Heart right ventricle (tissue), 16 donors: ENCODE measurements at regions not wholly inside any gene's neighbourhood (a gene's known extent, or its start where the extent isn't known, plus 50 kb on each side); places are given as distances from the start of the nearest gene placed in this dataset.
A peak's percentile ranks its signal among the peaks of the same experiment; 100 is the strongest.

Experiments used
- ATAC-seq, 8 donors: fragments of 200-7000 bp; cut with Tn5 transposase; one replicate each; pipeline ENCODE4 v1.9.1; 2020; ENCODE audit warnings: mild to moderate bottlenecking in 8 of 8, moderate library complexity in 8 of 8, moderate number of reproducible peaks in 1 of 8
- DNase-seq, 2 donors: peaks; one replicate each; pipeline ENCODE4 v3.0.0-alpha.2; 2020
- H3K27ac ChIP-seq, 10 donors: fragments of 200-600 bp; sonication (generic) in 2 of 10; one replicate each; pipeline versions ENCODE4 v1.5.0 to v1.8.0; 2020 to 2022; ENCODE audit warnings: mild to moderate bottlenecking in 3 of 10
- H3K27me3 ChIP-seq, 7 donors: fragments of 200-600 bp; one replicate each; pipeline ENCODE4 v1.8.0; 2021 to 2022; ENCODE audit warnings: mild to moderate bottlenecking in 2 of 7
- H3K36me3 ChIP-seq, 9 donors: fragments of 200-600 bp; sonication (generic) in 1 of 9; one replicate each; pipeline versions ENCODE4 v1.5.0 to v1.8.0; 2020 to 2022; ENCODE audit warnings: mild to moderate bottlenecking in 2 of 9
- H3K4me1 ChIP-seq, 9 donors: fragments of 200-600 bp; sonication (generic) in 1 of 9; one replicate each; pipeline versions ENCODE4 v1.5.0 to v1.8.0; 2020 to 2022; ENCODE audit warnings: mild to moderate bottlenecking in 4 of 9
- H3K4me3 ChIP-seq, 10 donors: fragments of 200-600 bp; sonication (generic) in 2 of 10; one replicate each; pipeline versions ENCODE4 v1.5.0 to v1.8.0; 2020 to 2022; ENCODE audit warnings: mild to moderate bottlenecking in 7 of 10, moderate library complexity in 2 of 10
- H3K9me3 ChIP-seq, 11 donors: fragments of 200-600 bp in 10 of 11; sonication (generic) in 2 of 11; one replicate each; pipeline versions ENCODE4 v1.5.0 to v1.8.0; 2013 to 2022; ENCODE audit warnings: mild to moderate bottlenecking in 2 of 11, control low read depth in 1 of 11, moderate library complexity in 1 of 11
- WGBS, 2 donors: extraction: QIAGEN DNeasy Blood & Tissue Kit; methylation state at CpG; one replicate each; pipeline ENCODE4 v1.1.7; 2013; ENCODE audit warnings: inconsistent platforms in 1 of 2; 5-methylcytosine and 5-hydroxymethylcytosine counted together
- intact Hi-C, 10 donors: fragments of 100-400 bp; cut with DNase I; formaldehyde crosslinking; loops; one replicate each; pipeline versions ENCODE4 v1.11.1 to v1.14.2; 2022
- TF ChIP-seq, protein P1 (sequence below), 9 donors: fragments of 200-600 bp; sonication (generic) in 2 of 9; IDR thresholded peaks; one replicate each; pipeline versions ENCODE4 v1.5.0 to v1.8.0; 2021 to 2022; ENCODE audit warnings: antibody characterized with exemption in 9 of 9, mild to moderate bottlenecking in 5 of 9, moderate library complexity in 1 of 9
- donor health status: Arrhythmogenic right ventricular cardiomyopathy.
- donor health status: ischemic (EF 13 %, LVEDD 7.1; RV severe dilation, severe dysfunction).
- donor health status: healthy with polysubstance abuse.
- donor health status: DM: no; HTN: yes; CAD: no.
- donor health status: DM: no; HTN: no; CAD: no.
- donor health status: ischemic (EF 25% LVEDD 6.9; RV normal size, moderate dysfunction).
- donor health status: ischemic (EF 25% LVEDD 5.7; RV mildly dilated, moderate dysfunction).
- donor health status: healthy.
- donor health status: DM: yes; HTN: yes; CAD: no.
- donor health status: Ischemic cardiomyopathy.
- donor health status: ischemic (EF 35%, LVEDD 5.7; RV mildly dilated, moderate dysfunction).
- donor health status: nonischemic (EF 11% LVEDD 7.7; RV severe dilation, severe dysfunction).
- donor health status: DM: yes; HTN: yes; CAD: no.
- donor health status: PGD.
- donor health status: ischemic (EF 29% LVEDD 5.4; RV normal size, mild dysfunction).
- donor health status: nonischemic (EF 23%, LVEDD 6.1; RV moderate dilation, normal function).

DNA sequence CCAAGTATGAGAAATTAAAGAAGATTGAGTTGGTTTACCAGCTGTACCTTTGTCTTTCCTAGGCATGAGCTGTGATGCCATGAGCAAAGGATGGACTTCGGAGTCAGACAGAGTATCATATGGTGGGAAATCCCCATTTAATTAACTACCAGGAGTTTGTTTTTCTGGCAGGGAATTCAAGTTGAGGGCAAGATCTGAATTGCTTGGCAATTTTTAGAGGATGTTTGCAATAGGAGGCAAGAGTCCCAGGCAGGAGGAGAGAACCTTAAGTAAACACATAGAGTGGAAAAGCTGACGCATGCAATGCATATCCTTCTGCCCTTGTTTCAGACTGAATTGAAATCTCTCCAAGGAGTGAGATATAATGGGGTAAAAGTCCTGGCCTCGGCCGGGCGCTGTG, 569.7 kb upstream of the MDFIC2 start:
- Histone ChIP-seq H3K27me3 (no peaks in the 10 kb centered on the region), H3K4me1 (no peaks in the 10 kb centered on the region), H3K36me3 (no peaks in the 10 kb centered on the region), H3K4me3 (no peak overlapping the region), H3K27ac (no peak overlapping the region), H3K9me3 (peaks cover 0 to 8% (median 0%) of the 10 kb centered on the region in 11 donors)
- ATAC-seq (no peak), DNase-seq (no peak)
- intact Hi-C loops: no loop called here
- WGBS, 2 donors: 97 to 99% methylated on average over 5 of the region's 5 CpGs
- TF ChIP-seq, protein P1, sequence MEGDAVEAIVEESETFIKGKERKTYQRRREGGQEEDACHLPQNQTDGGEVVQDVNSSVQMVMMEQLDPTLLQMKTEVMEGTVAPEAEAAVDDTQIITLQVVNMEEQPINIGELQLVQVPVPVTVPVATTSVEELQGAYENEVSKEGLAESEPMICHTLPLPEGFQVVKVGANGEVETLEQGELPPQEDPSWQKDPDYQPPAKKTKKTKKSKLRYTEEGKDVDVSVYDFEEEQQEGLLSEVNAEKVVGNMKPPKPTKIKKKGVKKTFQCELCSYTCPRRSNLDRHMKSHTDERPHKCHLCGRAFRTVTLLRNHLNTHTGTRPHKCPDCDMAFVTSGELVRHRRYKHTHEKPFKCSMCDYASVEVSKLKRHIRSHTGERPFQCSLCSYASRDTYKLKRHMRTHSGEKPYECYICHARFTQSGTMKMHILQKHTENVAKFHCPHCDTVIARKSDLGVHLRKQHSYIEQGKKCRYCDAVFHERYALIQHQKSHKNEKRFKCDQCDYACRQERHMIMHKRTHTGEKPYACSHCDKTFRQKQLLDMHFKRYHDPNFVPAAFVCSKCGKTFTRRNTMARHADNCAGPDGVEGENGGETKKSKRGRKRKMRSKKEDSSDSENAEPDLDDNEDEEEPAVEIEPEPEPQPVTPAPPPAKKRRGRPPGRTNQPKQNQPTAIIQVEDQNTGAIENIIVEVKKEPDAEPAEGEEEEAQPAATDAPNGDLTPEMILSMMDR (IDR thresholded peaks at IDR 0.05): no peak

DNA sequence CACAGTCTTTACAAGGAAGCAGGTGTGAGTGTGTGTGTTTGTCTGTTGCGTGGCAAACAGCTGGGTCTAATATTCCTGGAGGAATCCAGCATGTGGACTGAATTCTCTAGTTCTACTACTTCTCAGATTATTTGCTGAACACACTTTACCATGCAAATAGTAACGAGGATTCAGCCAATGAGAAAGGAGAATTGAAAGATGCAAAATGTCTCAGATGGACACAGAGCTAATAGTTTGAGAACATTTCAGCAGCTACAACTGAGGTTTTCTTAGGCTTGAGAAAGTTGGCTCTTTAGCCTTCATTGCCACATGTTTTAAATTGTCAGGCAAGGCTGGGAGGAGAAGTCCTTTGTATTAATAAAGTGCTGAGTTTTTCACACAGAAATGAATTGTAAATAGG, 568.0 kb upstream of the MDFIC2 start:
- TF ChIP-seq, protein P1 (IDR thresholded peaks at IDR 0.05): no peak
- H3K36me3 ChIP-seq: no peaks in the 10 kb centered on the region
- no peak for ATAC-seq
- 90% methylated on average over 2 of the region's 2 CpGs for WGBS, 2 donors
- no peaks in the 10 kb centered on the region for H3K4me1 ChIP-seq
- intact Hi-C loops: no loop called here
- no peak for DNase-seq
- H3K9me3 ChIP-seq: peaks cover 0 to 8% (median 0%) of the 10 kb centered on the region in 11 donors
- H3K27me3 ChIP-seq: no peaks in the 10 kb centered on the region
- H3K4me3 ChIP-seq: no peak overlapping the region
- H3K27ac ChIP-seq: no peak overlapping the region

GRCh38 chr3:70876154-70876553, 563.7 kb upstream of the MDFIC2 start:
- no peaks in the 10 kb centered on the region for H3K36me3 ChIP-seq
- no peak overlapping the region for H3K27ac ChIP-seq
- H3K4me3 ChIP-seq: no peak overlapping the region
- H3K27me3 ChIP-seq: no peaks in the 10 kb centered on the region
- no peak for ATAC-seq
- TF ChIP-seq, protein P1 (IDR thresholded peaks at IDR 0.05): no peak
- intact Hi-C loops: no loop called here
- 93 to 95% methylated on average over 3 of the region's 3 CpGs for WGBS, 2 donors
- peaks cover 0 to 10% (median 0%) of the 10 kb centered on the region in 11 donors for H3K9me3 ChIP-seq
- DNase-seq: no peak
- H3K4me1 ChIP-seq: no peaks in the 10 kb centered on the region

DNA sequence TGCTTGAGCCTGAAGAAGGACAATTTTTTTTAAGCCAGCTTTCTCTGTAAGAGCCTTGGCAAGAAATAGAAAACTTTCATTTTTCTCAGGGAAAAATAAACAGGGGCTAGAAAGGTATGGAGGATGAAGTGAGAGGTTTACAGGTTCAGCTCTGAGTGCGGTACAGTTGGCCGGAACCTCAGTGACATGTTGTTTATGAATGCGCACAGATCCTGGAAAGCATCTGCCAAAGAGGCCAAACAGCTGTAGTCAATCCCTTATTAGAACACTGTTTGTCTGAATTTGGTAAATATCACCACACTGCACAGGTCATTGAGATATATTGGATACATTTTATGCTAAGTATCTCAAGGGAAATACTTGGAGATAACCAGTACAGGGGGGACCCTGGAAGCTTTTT, 561.8 kb upstream of the MDFIC2 start:
- TF ChIP-seq, protein P1 (IDR thresholded peaks at IDR 0.05): no peak
- Histone ChIP-seq H3K4me3 (no peak overlapping the region), H3K9me3 (peaks cover 0 to 16% (median 0%) of the 10 kb centered on the region in 11 donors), H3K36me3 (no peaks in the 10 kb centered on the region), H3K4me1 (no peaks in the 10 kb centered on the region), H3K27me3 (no peaks in the 10 kb centered on the region), H3K27ac (no peak overlapping the region)
- DNase-seq: no peak
- intact Hi-C loops: no loop called here
- peak in 1 of 8 donors; percentile 14 for ATAC-seq
- 80 to 83% methylated on average over 3 of the region's 3 CpGs for WGBS, 2 donors
